ENCODE measurements at regions not wholly inside any gene's neighbourhood (a gene's known extent, or its start where the extent isn't known, plus 50 kb on each side); places are given as distances from the start of the nearest gene placed in this dataset.
"Not testable (repeated sequence)": the region's sequence is repeated elsewhere in the genome, so short reads cannot be mapped to it uniquely, and the experiment has no call there.

GRCh38 chr16:88128556-88128955, 177.3 kb downstream of the BANP start:
- Histone ChIP-seq H3K4me3 (no peak overlapping the region), H3K27ac (no peak overlapping the region)
- no peak for DNase-seq (ENCODE audit: low spot score)
- TF ChIP-seq, protein P1, sequence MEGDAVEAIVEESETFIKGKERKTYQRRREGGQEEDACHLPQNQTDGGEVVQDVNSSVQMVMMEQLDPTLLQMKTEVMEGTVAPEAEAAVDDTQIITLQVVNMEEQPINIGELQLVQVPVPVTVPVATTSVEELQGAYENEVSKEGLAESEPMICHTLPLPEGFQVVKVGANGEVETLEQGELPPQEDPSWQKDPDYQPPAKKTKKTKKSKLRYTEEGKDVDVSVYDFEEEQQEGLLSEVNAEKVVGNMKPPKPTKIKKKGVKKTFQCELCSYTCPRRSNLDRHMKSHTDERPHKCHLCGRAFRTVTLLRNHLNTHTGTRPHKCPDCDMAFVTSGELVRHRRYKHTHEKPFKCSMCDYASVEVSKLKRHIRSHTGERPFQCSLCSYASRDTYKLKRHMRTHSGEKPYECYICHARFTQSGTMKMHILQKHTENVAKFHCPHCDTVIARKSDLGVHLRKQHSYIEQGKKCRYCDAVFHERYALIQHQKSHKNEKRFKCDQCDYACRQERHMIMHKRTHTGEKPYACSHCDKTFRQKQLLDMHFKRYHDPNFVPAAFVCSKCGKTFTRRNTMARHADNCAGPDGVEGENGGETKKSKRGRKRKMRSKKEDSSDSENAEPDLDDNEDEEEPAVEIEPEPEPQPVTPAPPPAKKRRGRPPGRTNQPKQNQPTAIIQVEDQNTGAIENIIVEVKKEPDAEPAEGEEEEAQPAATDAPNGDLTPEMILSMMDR (IDR thresholded peaks at IDR 0.05) = no peak

GRCh38 chr16:88129133-88129532, 177.9 kb downstream of the BANP start:
- not testable (repeated sequence) for H3K27ac ChIP-seq; DNase-seq (ENCODE audit: low spot score); H3K4me3 ChIP-seq

DNA sequence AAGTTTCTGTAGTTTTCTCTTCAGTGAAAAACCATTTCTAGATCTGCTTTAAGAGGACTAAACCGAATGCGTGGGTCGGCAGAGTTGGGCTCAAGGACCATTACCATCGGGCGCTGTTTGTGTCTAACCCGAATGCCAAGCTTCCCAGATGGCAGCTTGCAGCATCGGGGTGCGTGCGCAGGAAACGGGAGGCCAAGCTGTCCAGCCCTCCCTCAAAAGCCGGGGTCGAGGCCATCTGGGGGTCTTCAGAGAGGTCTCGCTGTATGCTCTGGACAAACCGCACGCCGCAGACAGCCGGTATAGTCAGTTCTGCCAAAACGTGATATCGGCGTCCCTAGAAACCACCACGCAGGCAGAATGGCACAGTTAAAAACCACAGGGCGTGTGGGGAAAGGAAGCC, 178.8 kb downstream of the BANP start:
- Histone ChIP-seq H3K4me3 (no peak overlapping the region), H3K27ac (no peak overlapping the region)
- TF ChIP-seq, protein P1 (IDR thresholded peaks at IDR 0.05) = no peak
- no peak for DNase-seq (ENCODE audit: low spot score)

DNA sequence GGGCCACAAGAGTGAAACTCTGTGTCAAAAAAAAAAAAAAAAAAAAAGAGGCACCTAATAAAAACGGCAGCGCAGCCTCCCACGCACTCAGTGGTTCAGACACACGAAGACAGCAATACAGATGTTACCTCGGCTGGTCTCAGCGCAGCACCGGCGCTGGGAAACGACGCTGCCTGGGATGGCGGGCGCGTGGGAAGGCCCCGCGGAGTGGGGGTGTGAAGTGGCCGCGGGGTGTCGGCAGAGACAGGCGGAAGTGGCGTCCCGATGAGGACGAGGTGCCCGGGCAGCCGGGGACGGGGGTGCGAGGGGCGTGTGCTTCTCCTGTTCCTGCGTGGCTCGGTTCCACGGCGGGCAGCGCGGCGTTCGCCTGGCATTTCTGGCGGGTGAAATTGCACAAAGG, 179.4 kb downstream of the BANP start:
- no peak for DNase-seq (ENCODE audit: low spot score)
- TF ChIP-seq, protein P1 (IDR thresholded peaks at IDR 0.05) = no peak
- H3K27ac ChIP-seq = no peak overlapping the region
- no peak overlapping the region for H3K4me3 ChIP-seq

- Histone ChIP-seq H3K4me3 (no peak overlapping the region), H3K27ac (no peak overlapping the region)
- TF ChIP-seq, protein P1 (IDR thresholded peaks at IDR 0.05) = no peak
- DNase-seq (ENCODE audit: low spot score) = no peak
Measured at GRCh38 chr16:88131256-88131655, 180.0 kb downstream of the BANP start.

- DNase-seq (ENCODE audit: low spot score) = no peak
- no peak overlapping the region for H3K4me3 ChIP-seq
- TF ChIP-seq, protein P1 (IDR thresholded peaks at IDR 0.05) = no peak
- no peak overlapping the region for H3K27ac ChIP-seq
Measured at GRCh38 chr16:88131966-88132365, 180.7 kb downstream of the BANP start.

- DNase-seq (ENCODE audit: low spot score) = no peak
- TF ChIP-seq, protein P1 (IDR thresholded peaks at IDR 0.05) = no peak
- Histone ChIP-seq H3K4me3 (no peak overlapping the region), H3K27ac (no peak overlapping the region)
Measured at GRCh38 chr16:88132836-88133506, 181.7 kb downstream of the BANP start.

All from coronary artery (tissue), 2 donors.